SH-SY5Y (cell line): ENCODE measurements at regions not wholly inside any gene's neighbourhood (a gene's known extent, or its start where the extent isn't known, plus 50 kb on each side); places are given as distances from the start of the nearest gene placed in this dataset.

ENCODE experiments used
- GATA2 ChIP-seq: IDR thresholded peaks from 2 replicates; pipeline ENCODE4 v1.6.1; 2011; ENCODE audit warnings: mild to moderate bottlenecking, low read depth, low read length
- GATA3 ChIP-seq: IDR thresholded peaks from 2 replicates; pipeline ENCODE4 v1.6.1; 2011; ENCODE audit warnings: low read depth, mild to moderate bottlenecking, low read length, moderate library complexity

GRCh38 chr6:164124473-164124872 lies 710.0 kb downstream of the QKI start:
- TF ChIP-seq GATA3 = no peak
- TF ChIP-seq GATA2 = no peak
